Hepatocyte (in vitro differentiated cells): ENCODE measurements at regions not wholly inside any gene's neighbourhood (a gene's known extent, or its start where the extent isn't known, plus 50 kb on each side); places are given as distances from the start of the nearest gene placed in this dataset.

Experiments used
- DNase-seq: peaks from one replicate; pipeline ENCODE4 v3.0.0-alpha.2; 2016; ENCODE audit warnings: low spot score
- H2AFZ ChIP-seq: fragments of 200-600 bp; sonication (generic); 2 replicates; pipeline ENCODE4 v1.6.0; 2016; ENCODE audit warnings: antibody characterized with exemption, mild to moderate bottlenecking
- H3K27ac ChIP-seq: fragments of 200-600 bp; sonication (generic); 2 replicates; pipeline ENCODE4 v1.5.1; 2016; ENCODE audit warnings: mild to moderate bottlenecking
- H3K27me3 ChIP-seq: fragments of 200-600 bp; sonication (generic); 2 replicates; pipeline ENCODE4 v1.6.1; 2016
- H3K36me3 ChIP-seq: fragments of 200-600 bp; sonication (generic); replicated peaks from 2 replicates; pipeline ENCODE4 v1.5.1; 2016; ENCODE audit warnings: low read depth; ENCODE audit not compliant: insufficient read depth
- H3K4me1 ChIP-seq: fragments of 200-600 bp; sonication (generic); 2 replicates; pipeline ENCODE4 v1.5.1; 2016; ENCODE audit warnings: mild to moderate bottlenecking, moderate library complexity; ENCODE audit not compliant: insufficient read depth
- H3K4me2 ChIP-seq: fragments of 200-600 bp; sonication (generic); 2 replicates; pipeline ENCODE4 v1.6.0; 2016
- H3K4me3 ChIP-seq: fragments of 200-600 bp; sonication (generic); 2 replicates; pipeline ENCODE4 v1.5.1; 2016; ENCODE audit warnings: mild to moderate bottlenecking
- H3K79me2 ChIP-seq: fragments of 200-600 bp; sonication (generic); 2 replicates; pipeline ENCODE4 v1.6.0; 2017; ENCODE audit warnings: mild to moderate bottlenecking
- H3K9me2 ChIP-seq: fragments of 200-600 bp; sonication (generic); replicated peaks from 2 replicates; pipeline ENCODE4 v1.6.0; 2017; ENCODE audit warnings: mild to moderate bottlenecking; ENCODE audit not compliant: insufficient read depth
- H3K9me3 ChIP-seq: fragments of 200-600 bp; sonication (generic); 2 replicates; pipeline ENCODE4 v1.5.1; 2016; ENCODE audit warnings: low read depth, mild to moderate bottlenecking
- H4K20me1 ChIP-seq: fragments of 200-600 bp; sonication (generic); 2 replicates; pipeline ENCODE4 v1.6.0; 2016; ENCODE audit warnings: mild to moderate bottlenecking; ENCODE audit not compliant: insufficient read depth, poor library complexity, severe bottlenecking
- CTCF ChIP-seq: fragments of 200-600 bp; sonication (generic); IDR thresholded peaks from 2 replicates; pipeline ENCODE4 v1.5.1; 2016; ENCODE audit warnings: antibody characterized with exemption, mild to moderate bottlenecking; ENCODE audit not compliant: poor library complexity
- EZH2 ChIP-seq: fragments of 200-600 bp; sonication (generic); IDR thresholded peaks from 2 replicates; pipeline ENCODE4 v1.6.1; 2016; ENCODE audit warnings: antibody characterized with exemption, mild to moderate bottlenecking, borderline replicate concordance
- EZH2phosphoT487 ChIP-seq: fragments of 200-600 bp; sonication (generic); IDR thresholded peaks from one replicate; pipeline ENCODE4 v1.6.1; 2018; ENCODE audit warnings: antibody characterized with exemption, mild to moderate bottlenecking, low read depth, moderate library complexity; ENCODE audit not compliant: unreplicated experiment, severe bottlenecking
- WGBS: methylation state at CpG from one replicate; pipeline ENCODE4 v1.1.6; 2016; ENCODE audit warnings: low lambda C conversion rate; ENCODE audit errors: missing lambda C conversion rate; 5-methylcytosine and 5-hydroxymethylcytosine counted together

GRCh38 chr10:53749439-53749838 is 976.9 kb upstream of the MBL2 start:
- 92% methylated on average over 2 of the region's 2 CpGs for WGBS
- Histone ChIP-seq H3K4me3 (no peak overlapping the region), H3K9me2 (no peaks in the 10 kb centered on the region), H3K4me1 (no peaks in the 10 kb centered on the region), H3K36me3 (no peaks in the 10 kb centered on the region), H3K27me3 (no peaks in the 10 kb centered on the region), H3K9me3 (peaks cover 4% of the 10 kb centered on the region), H3K79me2 (no peaks in the 10 kb centered on the region), H2AFZ (no peak overlapping the region), H4K20me1 (no peaks in the 10 kb centered on the region), H3K4me2 (no peak overlapping the region), H3K27ac (no peak overlapping the region)
- no peak for DNase-seq
- TF ChIP-seq EZH2phosphoT487: no peak
- no peak for TF ChIP-seq EZH2
- no peak for TF ChIP-seq CTCF

GRCh38 chr10:53748319-53748718 is 975.7 kb upstream of the MBL2 start:
- 100% methylated on average over 1 of the region's 1 CpG for WGBS

GRCh38 chr10:53744746-53745145 is 972.2 kb upstream of the MBL2 start:
- Histone ChIP-seq H3K27me3 (no peaks in the 10 kb centered on the region), H3K9me2 (no peaks in the 10 kb centered on the region), H3K9me3 (peaks cover 4% of the 10 kb centered on the region), H2AFZ (no peak overlapping the region), H3K79me2 (no peaks in the 10 kb centered on the region), H3K4me2 (no peak overlapping the region), H3K27ac (no peak overlapping the region), H3K36me3 (no peaks in the 10 kb centered on the region), H3K4me1 (no peaks in the 10 kb centered on the region), H4K20me1 (no peaks in the 10 kb centered on the region), H3K4me3 (no peak overlapping the region)
- no peak for TF ChIP-seq EZH2phosphoT487
- no peak for TF ChIP-seq CTCF
- no peak for TF ChIP-seq EZH2
- no peak for DNase-seq

More at GRCh38 chr10:53748319-53748718, 975.7 kb upstream of the MBL2 start:
- no peaks in the 10 kb centered on the region for H3K36me3 ChIP-seq
- peaks cover 4% of the 10 kb centered on the region for H3K9me3 ChIP-seq
- no peaks in the 10 kb centered on the region for H3K79me2 ChIP-seq
- no peaks in the 10 kb centered on the region for H4K20me1 ChIP-seq
- no peaks in the 10 kb centered on the region for H3K4me1 ChIP-seq
- H3K27ac ChIP-seq: no peak overlapping the region
- DNase-seq: no peak
- H3K9me2 ChIP-seq: no peaks in the 10 kb centered on the region
- no peak overlapping the region for H3K4me2 ChIP-seq
- no peak overlapping the region for H3K4me3 ChIP-seq
- no peak overlapping the region for H2AFZ ChIP-seq
- no peak for TF ChIP-seq EZH2phosphoT487
- TF ChIP-seq CTCF: no peak
- TF ChIP-seq EZH2: no peak
- H3K27me3 ChIP-seq: no peaks in the 10 kb centered on the region

- Histone ChIP-seq H3K27me3 (no peaks in the 10 kb centered on the region), H3K9me3 (peaks cover under 1% of the 10 kb centered on the region), H3K9me2 (no peaks in the 10 kb centered on the region), H3K4me2 (no peak overlapping the region), H3K79me2 (no peaks in the 10 kb centered on the region), H4K20me1 (no peaks in the 10 kb centered on the region), H3K4me1 (no peaks in the 10 kb centered on the region), H3K4me3 (no peak overlapping the region), H2AFZ (no peak overlapping the region), H3K36me3 (no peaks in the 10 kb centered on the region), H3K27ac (no peak overlapping the region)
- 89% methylated on average over 2 of the region's 2 CpGs for WGBS
- no peak for DNase-seq
- TF ChIP-seq CTCF: no peak
- TF ChIP-seq EZH2phosphoT487: no peak
- no peak for TF ChIP-seq EZH2
Observed at GRCh38 chr10:53744176-53744575, 971.6 kb upstream of the MBL2 start.
